Esophagus squamous epithelium (tissue), 4 donors: ENCODE measurements at regions not wholly inside any gene's neighbourhood (a gene's known extent, or its start where the extent isn't known, plus 50 kb on each side); places are given as distances from the start of the nearest gene placed in this dataset.

ENCODE experiments used
- POLR2A ChIP-seq, 4 donors: fragments of 450-650 bp; IDR thresholded peaks; one replicate each; pipeline ENCODE4 v1.6.1; 2017; ENCODE audit warnings: antibody characterized with exemption in 4 of 4, mild to moderate bottlenecking in 4 of 4, moderate library complexity in 3 of 4
- TF ChIP-seq, protein P1 (sequence below), 6 experiments: fragments of 450-650 bp in 4 of 6; fragments of 200-600 bp in 2 of 6; sonication (generic) in 2 of 6; IDR thresholded peaks; one replicate each; pipeline ENCODE4 v1.5.1; 2016 to 2019; ENCODE audit warnings: antibody characterized with exemption in 6 of 6, mild to moderate bottlenecking in 4 of 6, moderate library complexity in 4 of 6

DNA sequence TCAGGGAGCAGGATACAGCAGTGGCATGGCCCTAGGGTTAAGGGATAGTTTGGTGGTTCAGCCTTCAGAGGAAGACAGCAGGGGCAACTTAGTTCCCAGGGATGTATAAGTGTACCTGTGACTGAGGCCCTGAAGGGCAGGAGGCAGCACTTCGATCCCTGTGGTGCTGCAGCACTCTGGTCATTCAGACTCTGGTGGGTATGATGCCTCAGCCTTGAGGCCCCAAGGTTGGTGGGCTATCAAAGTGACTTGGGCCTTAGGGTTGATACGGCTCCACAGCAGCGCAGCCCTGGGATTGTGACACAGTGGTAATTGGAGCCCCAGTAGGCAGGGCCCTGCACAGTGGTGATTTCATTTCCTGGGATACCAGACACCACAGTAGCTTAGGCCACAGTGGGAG lies 1703.1 kb downstream of the PCDH7 start:
- TF ChIP-seq, protein P1, sequence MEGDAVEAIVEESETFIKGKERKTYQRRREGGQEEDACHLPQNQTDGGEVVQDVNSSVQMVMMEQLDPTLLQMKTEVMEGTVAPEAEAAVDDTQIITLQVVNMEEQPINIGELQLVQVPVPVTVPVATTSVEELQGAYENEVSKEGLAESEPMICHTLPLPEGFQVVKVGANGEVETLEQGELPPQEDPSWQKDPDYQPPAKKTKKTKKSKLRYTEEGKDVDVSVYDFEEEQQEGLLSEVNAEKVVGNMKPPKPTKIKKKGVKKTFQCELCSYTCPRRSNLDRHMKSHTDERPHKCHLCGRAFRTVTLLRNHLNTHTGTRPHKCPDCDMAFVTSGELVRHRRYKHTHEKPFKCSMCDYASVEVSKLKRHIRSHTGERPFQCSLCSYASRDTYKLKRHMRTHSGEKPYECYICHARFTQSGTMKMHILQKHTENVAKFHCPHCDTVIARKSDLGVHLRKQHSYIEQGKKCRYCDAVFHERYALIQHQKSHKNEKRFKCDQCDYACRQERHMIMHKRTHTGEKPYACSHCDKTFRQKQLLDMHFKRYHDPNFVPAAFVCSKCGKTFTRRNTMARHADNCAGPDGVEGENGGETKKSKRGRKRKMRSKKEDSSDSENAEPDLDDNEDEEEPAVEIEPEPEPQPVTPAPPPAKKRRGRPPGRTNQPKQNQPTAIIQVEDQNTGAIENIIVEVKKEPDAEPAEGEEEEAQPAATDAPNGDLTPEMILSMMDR (IDR thresholded peaks at IDR 0.05), result no peak
- no peak for TF ChIP-seq POLR2A (IDR thresholded peaks at IDR 0.05)
